ENCODE measurements at regions not wholly inside any gene's neighbourhood (a gene's known extent, or its start where the extent isn't known, plus 50 kb on each side); places are given as distances from the start of the nearest gene placed in this dataset.
"Not testable (repeated sequence)": the region's sequence is repeated elsewhere in the genome, so short reads cannot be mapped to it uniquely, and the experiment has no call there.

DNA sequence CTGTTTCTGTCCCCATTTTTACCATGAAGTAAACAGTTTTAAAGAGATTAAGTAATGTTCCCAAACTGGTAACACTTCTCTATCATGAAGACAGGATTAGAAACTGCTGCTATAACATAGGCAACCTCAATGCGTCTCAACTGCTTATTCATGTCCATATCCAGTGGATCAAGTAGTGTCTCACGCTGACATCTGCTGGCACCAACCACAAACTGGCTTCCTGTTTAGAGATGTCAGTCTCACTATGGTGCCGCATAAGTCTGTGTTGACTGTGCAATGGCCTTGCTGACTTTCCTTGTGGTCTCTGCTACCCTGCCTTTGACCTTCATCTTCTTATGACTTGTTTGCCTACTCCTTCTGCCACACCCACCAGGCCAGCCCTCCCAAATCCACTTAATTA is 369.6 kb upstream of the DPP6 start:
- Histone ChIP-seq H3K4me1 (ENCODE audit: insufficient read depth, low read length) (no peaks in the 10 kb centered on the region), H3K27ac (ENCODE audit: low read depth, low read length) (no peak overlapping the region), H3K36me3 (ENCODE audit: insufficient read depth, low read length) (no peaks in the 10 kb centered on the region), H3K4me3 (ENCODE audit: low read length) (no peak overlapping the region), H3K27me3 (ENCODE audit: insufficient read depth, low read length, poor library complexity, severe bottlenecking) (no peaks in the 10 kb centered on the region), H3K9me3 (ENCODE audit: low read length) (no peaks in the 10 kb centered on the region)
- ChIA-PET CTCF (no interaction called here), POLR2A (no interaction called here)
- Mint-ChIP-seq H3K27me3 (peaks cover 0 to 1% of the 10 kb centered on the region in 2 donors), H3K4me3 (no peak overlapping the region), H3K4me1 (no peaks in the 10 kb centered on the region), H3K9me3 (peaks cover 0 to 18% (median 8%) of the 10 kb centered on the region in 5 donors), H3K36me3 (no peaks in the 10 kb centered on the region), H3K27ac (no peak overlapping the region)
- no peak for DNase-seq

DNA sequence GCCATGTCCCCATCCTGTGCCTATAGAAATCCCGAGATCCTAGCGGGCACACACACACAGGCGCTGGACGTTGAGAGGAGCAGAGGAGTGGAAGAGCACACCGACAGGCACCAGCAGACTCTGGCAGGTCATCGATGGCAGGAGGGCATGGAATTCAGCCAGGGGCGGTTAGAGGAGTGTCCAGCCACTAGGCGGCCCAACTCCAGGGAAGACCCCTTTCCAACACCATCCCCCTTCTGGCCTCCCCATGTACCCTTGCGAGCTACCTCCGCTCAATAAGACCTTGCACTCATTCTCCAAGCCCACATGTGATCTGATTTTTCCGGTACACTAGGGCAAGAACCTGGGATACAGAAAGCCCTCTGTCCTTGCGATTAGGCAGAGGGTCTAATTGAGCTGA is 356.0 kb upstream of the DPP6 start:
- no peak for DNase-seq
- Histone ChIP-seq H3K27ac (ENCODE audit: low read depth, low read length) (no peak overlapping the region), H3K27me3 (ENCODE audit: insufficient read depth, low read length, poor library complexity, severe bottlenecking) (no peaks in the 10 kb centered on the region), H3K4me1 (ENCODE audit: insufficient read depth, low read length) (no peaks in the 10 kb centered on the region), H3K36me3 (ENCODE audit: insufficient read depth, low read length) (no peaks in the 10 kb centered on the region), H3K4me3 (ENCODE audit: low read length) (no peak overlapping the region), H3K9me3 (ENCODE audit: low read length) (no peaks in the 10 kb centered on the region)
- ChIA-PET POLR2A (no interaction called here), CTCF (no interaction called here)
- Mint-ChIP-seq H3K9me3 (peaks cover 0 to 11% (median 4%) of the 10 kb centered on the region in 5 donors), H3K4me1 (no peaks in the 10 kb centered on the region), H3K27ac (no peak overlapping the region), H3K27me3 (no peaks in the 10 kb centered on the region), H3K36me3 (no peaks in the 10 kb centered on the region), H3K4me3 (no peak overlapping the region)

DNA sequence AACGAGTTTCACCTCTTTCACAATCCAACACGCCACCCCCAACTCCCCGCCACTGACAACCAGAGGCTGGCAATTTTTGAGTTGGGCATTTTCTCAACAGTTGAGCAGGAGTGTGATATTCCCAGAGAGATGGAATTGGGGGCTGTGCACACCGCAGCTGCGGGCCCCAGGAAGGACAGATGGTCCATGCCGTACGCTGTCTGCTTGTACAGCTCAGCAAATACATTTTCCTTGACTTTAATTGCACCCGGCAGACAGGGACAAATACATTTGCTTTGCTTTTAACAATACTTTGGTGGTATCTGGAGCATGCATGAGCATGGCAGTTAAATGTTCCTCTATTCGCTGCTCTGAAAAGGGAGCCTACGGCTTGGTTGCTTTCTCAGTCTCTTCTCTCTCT is 354.2 kb upstream of the DPP6 start:
- Histone ChIP-seq H3K4me1 (ENCODE audit: insufficient read depth, low read length) (no peaks in the 10 kb centered on the region), H3K9me3 (ENCODE audit: low read length) (no peaks in the 10 kb centered on the region), H3K36me3 (ENCODE audit: insufficient read depth, low read length) (no peaks in the 10 kb centered on the region), H3K27ac (ENCODE audit: low read depth, low read length) (no peak overlapping the region), H3K27me3 (ENCODE audit: insufficient read depth, low read length, poor library complexity, severe bottlenecking) (no peaks in the 10 kb centered on the region), H3K4me3 (ENCODE audit: low read length) (no peak overlapping the region)
- Mint-ChIP-seq H3K27me3 (no peaks in the 10 kb centered on the region), H3K27ac (no peak overlapping the region), H3K36me3 (no peaks in the 10 kb centered on the region), H3K9me3 (peaks cover 3 to 18% (median 6%) of the 10 kb centered on the region in 5 donors), H3K4me3 (no peak overlapping the region), H3K4me1 (no peaks in the 10 kb centered on the region)
- no peak for DNase-seq
- POLR2A ChIA-PET, result no interaction called here
- CTCF ChIA-PET, result no interaction called here

DNA sequence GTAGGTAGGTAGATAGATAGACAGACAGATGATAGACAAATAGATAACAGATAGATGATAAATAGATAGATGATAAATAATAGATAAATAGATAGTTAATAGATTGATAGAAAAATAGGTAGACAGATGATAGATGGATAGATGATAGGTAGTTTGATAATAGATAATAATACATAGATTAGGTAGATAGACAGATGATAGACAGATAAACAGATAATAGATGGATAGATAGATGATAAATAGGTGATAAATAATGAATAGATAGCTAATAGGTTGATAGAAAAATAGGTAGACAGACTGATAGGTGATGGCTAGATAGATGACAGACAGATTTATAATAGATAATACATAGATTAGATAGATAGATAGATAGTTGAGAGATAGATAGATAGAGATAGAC is 350.5 kb upstream of the DPP6 start:
- CTCF ChIA-PET, result no interaction called here
- Histone ChIP-seq H3K9me3 (ENCODE audit: low read length) (no peaks in the 10 kb centered on the region), H3K4me1 (ENCODE audit: insufficient read depth, low read length) (no peaks in the 10 kb centered on the region)

DNA sequence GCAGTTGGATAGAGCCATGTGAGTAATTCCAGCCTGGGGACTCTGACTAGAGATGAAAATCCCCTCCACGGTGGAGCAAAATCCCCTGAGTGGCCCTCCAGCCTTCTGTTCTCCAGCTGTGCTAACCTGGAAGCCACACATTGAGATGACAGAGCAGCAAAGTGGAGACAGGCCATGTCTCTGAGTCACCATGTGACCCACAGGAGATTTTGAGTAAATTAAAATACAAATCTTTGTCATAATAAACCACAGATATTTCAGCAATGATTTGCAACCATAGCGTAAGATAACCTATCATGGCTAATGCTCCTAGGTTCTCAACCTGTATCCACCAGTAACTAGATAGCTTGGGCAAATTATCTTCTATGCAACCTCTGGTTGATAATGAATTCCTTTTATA is 328.3 kb upstream of the DPP6 start:
- H3K4me1 Mint-ChIP-seq; DNase-seq; POLR2A ChIA-PET; H3K9me3 Mint-ChIP-seq; H3K4me1 ChIP-seq (ENCODE audit: insufficient read depth, low read length); H3K27me3 Mint-ChIP-seq; H3K4me3 Mint-ChIP-seq; H3K27ac ChIP-seq (ENCODE audit: low read depth, low read length); CTCF ChIA-PET; H3K27me3 ChIP-seq (ENCODE audit: insufficient read depth, low read length, poor library complexity, severe bottlenecking); H3K27ac Mint-ChIP-seq; H3K36me3 Mint-ChIP-seq; H3K4me3 ChIP-seq (ENCODE audit: low read length); H3K9me3 ChIP-seq (ENCODE audit: low read length); H3K36me3 ChIP-seq (ENCODE audit: insufficient read depth, low read length): not testable (repeated sequence)

More for the DNA sequence above, 350.5 kb upstream of the DPP6 start:
- Histone ChIP-seq H3K4me3 (ENCODE audit: low read length) (no peak overlapping the region), H3K27ac (ENCODE audit: low read depth, low read length) (no peak overlapping the region), H3K36me3 (ENCODE audit: insufficient read depth, low read length) (no peaks in the 10 kb centered on the region), H3K27me3 (ENCODE audit: insufficient read depth, low read length, poor library complexity, severe bottlenecking) (no peaks in the 10 kb centered on the region)
- H3K9me3 Mint-ChIP-seq, result peaks cover 0 to 22% (median 3%) of the 10 kb centered on the region in 5 donors
- POLR2A ChIA-PET, result no interaction called here
- H3K4me3 Mint-ChIP-seq, result no peak overlapping the region
- no peaks in the 10 kb centered on the region for H3K36me3 Mint-ChIP-seq
- H3K27me3 Mint-ChIP-seq, result no peaks in the 10 kb centered on the region
- no peak for DNase-seq
- no peak overlapping the region for H3K27ac Mint-ChIP-seq
- H3K4me1 Mint-ChIP-seq, result no peaks in the 10 kb centered on the region

DNA sequence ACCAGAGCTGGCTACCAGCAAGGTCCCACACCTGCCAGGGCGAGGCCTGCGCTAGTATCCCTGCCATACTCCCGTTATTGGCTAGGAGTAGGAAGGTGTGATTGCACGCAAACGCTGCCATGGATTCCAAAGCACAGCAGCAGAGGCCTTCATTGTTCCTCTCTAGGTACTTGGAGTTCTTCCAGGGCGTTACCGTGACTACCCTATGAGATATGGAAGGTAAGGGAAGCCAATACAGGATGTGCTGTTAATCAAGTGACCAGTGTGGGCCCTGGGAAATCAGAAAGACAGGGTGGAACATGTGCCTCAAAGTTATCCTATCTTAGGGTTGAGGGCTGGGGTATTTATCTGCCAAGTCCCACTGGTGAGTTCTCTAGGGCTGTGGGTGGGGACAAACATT is 320.7 kb upstream of the DPP6 start:
- H3K4me3 Mint-ChIP-seq; CTCF ChIA-PET; H3K36me3 Mint-ChIP-seq; H3K27me3 ChIP-seq (ENCODE audit: insufficient read depth, low read length, poor library complexity, severe bottlenecking); H3K27ac ChIP-seq (ENCODE audit: low read depth, low read length); H3K4me1 Mint-ChIP-seq; H3K9me3 ChIP-seq (ENCODE audit: low read length); H3K27ac Mint-ChIP-seq; DNase-seq; H3K4me3 ChIP-seq (ENCODE audit: low read length); H3K4me1 ChIP-seq (ENCODE audit: insufficient read depth, low read length); POLR2A ChIA-PET; H3K27me3 Mint-ChIP-seq; H3K9me3 Mint-ChIP-seq; H3K36me3 ChIP-seq (ENCODE audit: insufficient read depth, low read length): not testable (repeated sequence)

DNA sequence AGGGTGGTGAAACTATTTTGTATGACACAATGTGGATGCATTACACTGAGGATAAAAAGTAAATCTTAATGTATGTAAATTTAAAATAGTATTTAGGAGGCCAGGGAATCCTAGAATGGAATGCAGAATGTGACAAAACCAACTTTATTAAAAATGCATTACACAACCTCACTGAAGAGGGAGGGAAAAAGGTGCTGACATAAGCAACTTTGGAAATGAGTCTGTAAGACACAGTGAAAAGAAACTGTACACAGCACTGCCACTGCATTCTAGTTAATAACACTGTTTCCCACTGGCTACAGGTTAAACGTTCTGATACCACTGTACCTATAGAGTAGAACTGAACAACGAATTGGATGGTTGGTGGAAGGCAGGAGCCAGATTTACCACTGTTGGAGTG is 308.8 kb upstream of the DPP6 start:
- H3K4me3 Mint-ChIP-seq; H3K36me3 ChIP-seq (ENCODE audit: insufficient read depth, low read length); H3K36me3 Mint-ChIP-seq; H3K27me3 ChIP-seq (ENCODE audit: insufficient read depth, low read length, poor library complexity, severe bottlenecking); H3K27ac ChIP-seq (ENCODE audit: low read depth, low read length); DNase-seq; POLR2A ChIA-PET; H3K27ac Mint-ChIP-seq; H3K4me3 ChIP-seq (ENCODE audit: low read length); H3K4me1 Mint-ChIP-seq; H3K4me1 ChIP-seq (ENCODE audit: insufficient read depth, low read length); H3K27me3 Mint-ChIP-seq; H3K9me3 ChIP-seq (ENCODE audit: low read length); CTCF ChIA-PET: not testable (repeated sequence)
- H3K9me3 Mint-ChIP-seq, result peaks cover 0 to 14% (median 7%) of the 10 kb centered on the region in 5 donors

DNA sequence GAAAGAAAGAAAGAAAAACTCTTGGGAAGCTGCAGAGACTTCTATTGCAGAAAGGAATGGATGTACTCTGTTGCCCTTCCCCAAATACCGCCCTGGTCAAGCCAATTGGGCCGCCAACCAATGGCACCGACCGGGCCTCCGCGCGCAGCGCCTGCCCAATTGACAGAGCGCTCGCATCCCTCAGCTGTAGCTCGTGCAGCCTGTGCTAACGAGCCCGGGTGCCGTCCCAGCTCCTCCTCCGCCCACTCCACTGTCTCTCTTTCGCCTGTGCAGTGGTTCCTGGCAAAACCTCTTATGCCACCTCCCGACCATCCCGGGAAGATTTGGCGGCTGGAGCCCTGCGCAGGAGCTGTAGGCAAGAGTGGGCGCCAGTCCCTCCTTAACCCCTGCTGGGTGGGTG is 304.2 kb upstream of the DPP6 start:
- POLR2A ChIA-PET; CTCF ChIA-PET; H3K27me3 ChIP-seq (ENCODE audit: insufficient read depth, low read length, poor library complexity, severe bottlenecking); H3K27me3 Mint-ChIP-seq; H3K4me1 ChIP-seq (ENCODE audit: insufficient read depth, low read length); H3K4me3 Mint-ChIP-seq; H3K4me1 Mint-ChIP-seq; DNase-seq; H3K36me3 Mint-ChIP-seq; H3K4me3 ChIP-seq (ENCODE audit: low read length); H3K27ac ChIP-seq (ENCODE audit: low read depth, low read length); H3K27ac Mint-ChIP-seq; H3K36me3 ChIP-seq (ENCODE audit: insufficient read depth, low read length); H3K9me3 ChIP-seq (ENCODE audit: low read length): not testable (repeated sequence)
- H3K9me3 Mint-ChIP-seq, result peaks cover 0 to 14% (median 5%) of the 10 kb centered on the region in 5 donors

DNA sequence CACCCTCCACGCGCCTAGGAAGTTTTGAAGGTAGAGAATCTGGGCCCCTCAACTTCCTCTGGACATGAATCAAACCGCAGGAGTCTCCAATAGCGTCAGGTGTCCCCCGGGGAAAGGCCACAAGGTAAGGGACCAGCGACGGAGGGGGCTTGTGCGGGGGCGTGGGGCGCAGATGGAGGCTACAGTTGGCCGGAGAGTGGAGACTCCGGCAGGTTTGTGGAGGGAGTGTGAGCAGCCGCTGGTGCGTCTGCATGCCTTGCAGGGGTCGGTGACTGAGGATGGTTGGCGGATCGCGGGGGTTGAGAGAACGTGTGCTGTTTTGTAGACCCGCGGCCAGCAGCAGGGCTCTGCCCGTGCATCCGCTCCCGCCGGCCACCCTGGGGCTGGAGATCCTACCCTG is 303.3 kb upstream of the DPP6 start:
- peaks cover 0 to 14% (median 5%) of the 10 kb centered on the region in 5 donors for H3K9me3 Mint-ChIP-seq
- H3K36me3 ChIP-seq (ENCODE audit: insufficient read depth, low read length); H3K4me3 ChIP-seq (ENCODE audit: low read length); DNase-seq; H3K27ac ChIP-seq (ENCODE audit: low read depth, low read length); H3K4me1 Mint-ChIP-seq; H3K4me1 ChIP-seq (ENCODE audit: insufficient read depth, low read length); H3K27ac Mint-ChIP-seq; H3K27me3 ChIP-seq (ENCODE audit: insufficient read depth, low read length, poor library complexity, severe bottlenecking); H3K36me3 Mint-ChIP-seq; H3K27me3 Mint-ChIP-seq; H3K4me3 Mint-ChIP-seq; CTCF ChIA-PET; H3K9me3 ChIP-seq (ENCODE audit: low read length); POLR2A ChIA-PET: not testable (repeated sequence)
